A673 (cell line): ENCODE measurements at regions not wholly inside any gene's neighbourhood (a gene's known extent, or its start where the extent isn't known, plus 50 kb on each side); places are given as distances from the start of the nearest gene placed in this dataset.

Experiments
- BruUV-seq: library from RNA; stranded (reverse); fragments of 400-500 nt; replicated peaks from 2 replicates; lab custom pipeline; 2021; lab: Mats Ljungman, UMichigan
- CTCF ChIA-PET: fragments of 300-600 bp; sonication (Branson Sonifier 250); formaldehyde crosslinking; loops from one replicate; lab custom pipeline; 2022; ENCODE audit warnings: antibody characterized with exemption; lab: Charles Lee
- POLR2A ChIA-PET: fragments of 300-600 bp; sonication (Branson Sonifier 250); formaldehyde crosslinking; loops from one replicate; lab custom pipeline; 2022; ENCODE audit warnings: antibody characterized with exemption; ENCODE audit not compliant: low non-redundant PET; lab: Charles Lee
- DNase-seq: peaks from one replicate; pipeline ENCODE4 v3.0.0-alpha.2; 2015; ENCODE audit warnings: low spot score
- H3K27ac ChIP-seq: fragments of 200-600 bp; sonication (generic); 2 replicates; pipeline ENCODE4 v1.5.1; 2016; ENCODE audit warnings: mixed run types, low read depth, mild to moderate bottlenecking, mixed read lengths, antibody characterized with exemption, low read length; ENCODE audit not compliant: poor library complexity, severe bottlenecking
- H3K27me3 ChIP-seq: fragments of 200-600 bp; sonication (generic); replicated peaks from 2 replicates; pipeline ENCODE4 v1.6.1; 2017; ENCODE audit warnings: mixed run types, low read depth, mild to moderate bottlenecking, mixed read lengths, antibody characterized with exemption, low read length; ENCODE audit not compliant: insufficient read depth, poor library complexity
- H3K36me3 ChIP-seq: fragments of 200-600 bp; sonication (generic); 2 replicates; pipeline ENCODE4 v1.6.1; 2016; ENCODE audit warnings: mixed run types, mild to moderate bottlenecking, mixed read lengths, antibody characterized with exemption, low read length; ENCODE audit not compliant: insufficient read depth, poor library complexity, severe bottlenecking
- H3K4me1 ChIP-seq: fragments of 200-600 bp; sonication (generic); 2 replicates; pipeline ENCODE4 v1.6.1; 2017; ENCODE audit warnings: mixed run types, mild to moderate bottlenecking, mixed read lengths, antibody characterized with exemption, low read length; ENCODE audit not compliant: insufficient read depth, poor library complexity, severe bottlenecking
- H3K4me3 ChIP-seq: fragments of 200-600 bp; sonication (generic); 2 replicates; pipeline ENCODE4 v1.5.1; 2016; ENCODE audit warnings: low read depth, mixed run types, mild to moderate bottlenecking, mixed read lengths, low read length; ENCODE audit not compliant: poor library complexity, severe bottlenecking
- H3K9me3 ChIP-seq: fragments of 200-600 bp; sonication (generic); 2 replicates; pipeline ENCODE4 v1.6.1; 2016; ENCODE audit warnings: mixed run types, low read depth, mild to moderate bottlenecking, mixed read lengths, antibody characterized with exemption, low read length; ENCODE audit not compliant: poor library complexity, severe bottlenecking
- EZH2 ChIP-seq: fragments of 200-600 bp; sonication (generic); IDR thresholded peaks from 2 replicates; pipeline ENCODE4 v1.6.1; 2017; ENCODE audit warnings: borderline replicate concordance, low read depth, mild to moderate bottlenecking, mixed read lengths, antibody characterized with exemption, low read length; ENCODE audit not compliant: poor library complexity, severe bottlenecking
- intact Hi-C: fragments of 100-400 bp; cut with micrococcal nuclease; formaldehyde crosslinking; loops from one replicate; pipeline ENCODE4 v1.10.0; 2022; ENCODE audit not compliant: unreplicated experiment
- TF ChIP-seq, protein P1 (sequence below): fragments of 300-800, 200-600 bp; sonication (generic); conservative IDR thresholded peaks from 2 replicates; pipeline ENCODE4 v1.5.1; 2017; ENCODE audit warnings: low read depth, mild to moderate bottlenecking, antibody characterized with exemption, low read length, moderate library complexity, mixed read lengths

DNA sequence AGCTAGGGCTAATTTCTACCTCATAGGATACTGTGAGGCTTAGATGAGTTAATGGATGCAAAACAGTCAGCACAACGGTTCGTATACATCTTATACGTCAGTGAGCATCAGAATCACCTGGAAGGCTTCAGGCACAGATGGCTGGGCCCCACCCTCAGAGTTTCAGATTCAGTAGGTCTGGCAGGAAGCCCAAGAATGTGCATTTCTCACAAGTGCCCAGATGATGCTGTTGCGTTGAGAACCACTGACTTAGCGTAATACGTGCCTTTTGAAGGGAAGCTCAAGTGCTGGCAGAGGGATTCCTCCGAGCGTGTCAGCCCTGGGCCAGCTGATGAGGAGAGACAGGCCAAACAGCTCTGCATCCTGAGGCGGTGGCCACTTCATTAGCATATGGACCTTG lies 117.1 kb upstream of the WWC1 start:
- H3K4me3 ChIP-seq: no peak overlapping the region
- DNase-seq: no peak
- H3K9me3 ChIP-seq: no peaks in the 10 kb centered on the region
- H3K36me3 ChIP-seq: no peaks in the 10 kb centered on the region
- ChIA-PET POLR2A (no interaction called here), CTCF (interaction anchor here (0.5 kb wide), 1 partner anchor 65 kb away, joined by 7 read pairs; no protein-coding TSS in a partner anchor)
- H3K27ac ChIP-seq: no peak overlapping the region
- H3K4me1 ChIP-seq: peaks cover 3% of the 10 kb centered on the region
- intact Hi-C loops: no loop called here
- TF ChIP-seq EZH2: no peak
- TF ChIP-seq, protein P1, sequence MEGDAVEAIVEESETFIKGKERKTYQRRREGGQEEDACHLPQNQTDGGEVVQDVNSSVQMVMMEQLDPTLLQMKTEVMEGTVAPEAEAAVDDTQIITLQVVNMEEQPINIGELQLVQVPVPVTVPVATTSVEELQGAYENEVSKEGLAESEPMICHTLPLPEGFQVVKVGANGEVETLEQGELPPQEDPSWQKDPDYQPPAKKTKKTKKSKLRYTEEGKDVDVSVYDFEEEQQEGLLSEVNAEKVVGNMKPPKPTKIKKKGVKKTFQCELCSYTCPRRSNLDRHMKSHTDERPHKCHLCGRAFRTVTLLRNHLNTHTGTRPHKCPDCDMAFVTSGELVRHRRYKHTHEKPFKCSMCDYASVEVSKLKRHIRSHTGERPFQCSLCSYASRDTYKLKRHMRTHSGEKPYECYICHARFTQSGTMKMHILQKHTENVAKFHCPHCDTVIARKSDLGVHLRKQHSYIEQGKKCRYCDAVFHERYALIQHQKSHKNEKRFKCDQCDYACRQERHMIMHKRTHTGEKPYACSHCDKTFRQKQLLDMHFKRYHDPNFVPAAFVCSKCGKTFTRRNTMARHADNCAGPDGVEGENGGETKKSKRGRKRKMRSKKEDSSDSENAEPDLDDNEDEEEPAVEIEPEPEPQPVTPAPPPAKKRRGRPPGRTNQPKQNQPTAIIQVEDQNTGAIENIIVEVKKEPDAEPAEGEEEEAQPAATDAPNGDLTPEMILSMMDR: no peak
- H3K27me3 ChIP-seq: no peaks in the 10 kb centered on the region
- no TSS peak for BruUV-seq

DNA sequence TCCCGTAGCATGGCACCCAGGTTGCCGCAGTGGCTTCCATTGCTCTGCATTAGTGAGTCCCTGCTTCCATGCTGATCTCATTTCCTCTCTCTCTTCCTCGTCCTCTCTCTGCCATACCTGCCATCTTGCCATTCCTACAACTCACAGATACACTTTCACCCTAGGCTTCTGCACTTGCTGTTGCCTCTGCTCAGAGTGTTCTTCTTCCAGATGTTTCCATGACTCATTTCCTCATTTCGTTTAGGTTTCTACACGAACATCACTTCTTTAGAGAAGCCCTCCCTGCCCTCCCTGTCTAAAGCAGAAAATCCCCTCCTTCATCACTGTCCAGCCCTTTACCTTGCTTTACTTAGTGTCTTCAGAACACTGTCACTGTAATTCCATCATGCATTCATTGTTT lies 115.2 kb upstream of the WWC1 start:
- TF ChIP-seq, protein P1: no peak
- no peak for DNase-seq
- Histone ChIP-seq H3K9me3 (no peaks in the 10 kb centered on the region), H3K27me3 (no peaks in the 10 kb centered on the region), H3K4me3 (no peak overlapping the region), H3K36me3 (no peaks in the 10 kb centered on the region), H3K27ac (no peak overlapping the region), H3K4me1 (peaks cover 3% of the 10 kb centered on the region)
- intact Hi-C loops: no loop called here
- ChIA-PET CTCF (no interaction called here), POLR2A (no interaction called here)
- no TSS peak for BruUV-seq

DNA sequence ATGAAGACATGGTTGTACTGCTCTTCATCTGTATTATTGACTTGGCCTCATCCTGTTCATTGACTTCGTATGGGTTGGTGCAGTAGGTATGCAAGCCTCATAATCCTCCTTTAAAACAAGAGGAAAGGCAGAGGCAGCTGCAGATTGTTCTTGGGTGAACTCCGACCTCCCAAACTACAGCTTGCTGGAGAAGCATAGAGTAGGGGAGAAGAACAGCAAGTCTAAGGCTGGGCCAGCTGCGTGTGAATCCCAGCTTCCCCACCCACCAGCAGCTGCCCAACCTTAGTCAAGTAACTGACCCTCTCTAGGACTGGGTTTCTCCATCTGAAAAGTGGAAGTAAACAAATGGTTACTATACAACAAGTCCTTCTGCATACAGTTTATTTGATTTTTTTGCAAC lies 114.5 kb upstream of the WWC1 start:
- BruUV-seq: no TSS peak

More for the DNA sequence above, 114.5 kb upstream of the WWC1 start:
- Histone ChIP-seq H3K9me3 (no peaks in the 10 kb centered on the region), H3K36me3 (no peaks in the 10 kb centered on the region), H3K27me3 (no peaks in the 10 kb centered on the region), H3K27ac (no peak overlapping the region), H3K4me1 (peaks cover 3% of the 10 kb centered on the region), H3K4me3 (no peak overlapping the region)
- TF ChIP-seq EZH2: no peak
- TF ChIP-seq, protein P1: no peak
- CTCF ChIA-PET: no interaction called here
- POLR2A ChIA-PET: no interaction called here
- intact Hi-C loops: no loop called here
- no peak for DNase-seq
